Panc1 (cell line): ENCODE measurements at regions not wholly inside any gene's neighbourhood (a gene's known extent, or its start where the extent isn't known, plus 50 kb on each side); places are given as distances from the start of the nearest gene placed in this dataset.

ENCODE experiments used
- ATAC-seq: fragments of 200-7000 bp; cut with Tn5 transposase; 2 replicates; pipeline ENCODE4 v1.9.1; 2020; ENCODE audit warnings: mild to moderate bottlenecking, moderate library complexity
- BruUV-seq: library from RNA; stranded (reverse); fragments of 400-500 nt; replicated peaks from 2 replicates; lab custom pipeline; 2021; lab: Mats Ljungman, UMichigan
- CTCF ChIA-PET: fragments of 300-600 bp; sonication (Branson Sonifier 250); formaldehyde crosslinking; loops from one replicate; lab custom pipeline; 2022; ENCODE audit warnings: antibody characterized with exemption; lab: Charles Lee
- POLR2A ChIA-PET: fragments of 300-600 bp; sonication (Branson Sonifier 250); formaldehyde crosslinking; loops from one replicate; lab custom pipeline; 2022; ENCODE audit warnings: antibody characterized with exemption; lab: Charles Lee
- DNase-seq: peaks from one replicate; pipeline ENCODE4 v3.0.0-alpha.2; 2010; ENCODE audit warnings: low read depth, low spot score
- H3K27ac ChIP-seq: 2 replicates; pipeline ENCODE4 v1.5.1; 2011; ENCODE audit warnings: mild to moderate bottlenecking, low read length, inconsistent platforms
- H3K27me3 ChIP-seq: fragments of 200-500 bp; sonication (Bioruptor generic); 2 replicates; pipeline ENCODE4 v1.6.0; 2014; ENCODE audit warnings: low read length, inconsistent platforms; ENCODE audit not compliant: control insufficient read depth, insufficient read depth
- H3K36me3 ChIP-seq: fragments of 200-500 bp; sonication (Bioruptor generic); 2 replicates; pipeline ENCODE4 v1.5.1; 2014; ENCODE audit warnings: inconsistent platforms, mild to moderate bottlenecking, low read length, moderate library complexity; ENCODE audit not compliant: control insufficient read depth, insufficient read depth
- H3K4me1 ChIP-seq: 2 replicates; pipeline ENCODE4 v1.5.1; 2011; ENCODE audit warnings: inconsistent platforms, mild to moderate bottlenecking, low read length, moderate library complexity; ENCODE audit not compliant: control insufficient read depth, insufficient read depth
- H3K4me3 ChIP-seq, 2 experiments: 2 replicates each; pipeline ENCODE4 v1.5.1; 2011 to 2012; ENCODE audit warnings: low read depth in 2 of 2, low read length in 2 of 2, mild to moderate bottlenecking in 2 of 2, inconsistent platforms in 1 of 2, moderate library complexity in 1 of 2
- H3K9me3 ChIP-seq: fragments of 200-500 bp; sonication (Bioruptor generic); 2 replicates; pipeline ENCODE4 v1.5.1; 2014; ENCODE audit warnings: low read depth, mild to moderate bottlenecking, inconsistent platforms, low read length, moderate library complexity; ENCODE audit not compliant: control insufficient read depth, insufficient read depth
- POLR2AphosphoS5 ChIP-seq: IDR thresholded peaks from 2 replicates; pipeline ENCODE4 v1.6.1; 2012; ENCODE audit warnings: mild to moderate bottlenecking, low read depth, low read length, moderate library complexity
- SIN3A ChIP-seq: IDR thresholded peaks from 2 replicates; pipeline ENCODE4 v1.6.1; 2012; ENCODE audit warnings: low read depth, mild to moderate bottlenecking, low read length, moderate library complexity, borderline replicate concordance; ENCODE audit not compliant: insufficient read depth
- TCF7L2 ChIP-seq: IDR thresholded peaks from 2 replicates; pipeline ENCODE4 v1.6.1; 2011; ENCODE audit warnings: mild to moderate bottlenecking, low read depth, low read length, inconsistent platforms
- in situ Hi-C: cut with HindIII; loops from 2 replicates; pipeline ENCODE4 v1.10.0; 2016; ENCODE audit warnings: low sequenced_read_pairs, low pct_unique_long_range_greater_than_20kb
- intact Hi-C: fragments of 100-400 bp; cut with micrococcal nuclease; formaldehyde crosslinking; loops from one replicate; pipeline ENCODE4 v1.10.0; 2022; ENCODE audit not compliant: unreplicated experiment
- TF ChIP-seq, protein P1 (sequence below), 2 experiments: IDR thresholded peaks; 2 replicates each; pipeline ENCODE4 v1.6.1; 2011 to 2012; ENCODE audit warnings: low read depth in 2 of 2, control low read depth in 1 of 2, low read length in 1 of 2, mild to moderate bottlenecking in 1 of 2, moderate library complexity in 1 of 2; ENCODE audit not compliant: insufficient read depth in 1 of 2
- TF ChIP-seq, protein P2 (sequence below): fragments of 450-650 bp; IDR thresholded peaks from 2 replicates; pipeline ENCODE4 v1.5.1; 2017; ENCODE audit warnings: mild to moderate bottlenecking

DNA sequence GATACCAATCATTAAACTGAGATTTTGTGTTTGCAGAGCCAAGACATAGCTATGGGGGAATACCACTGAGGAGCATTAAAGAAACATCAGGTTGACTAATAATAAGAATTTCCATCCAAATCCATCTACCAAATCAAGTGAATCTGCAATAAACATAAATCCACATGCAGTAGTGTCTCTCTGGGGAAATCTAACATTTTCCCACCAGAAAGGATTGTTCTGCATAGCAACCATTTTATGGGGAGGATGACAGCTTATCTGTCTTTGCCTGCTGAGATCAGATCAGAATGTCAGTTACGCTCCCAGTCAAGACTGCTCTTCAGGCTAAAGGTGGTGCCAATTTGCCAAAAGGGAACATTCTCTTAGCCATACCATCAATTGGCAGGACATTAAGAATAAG, 1098.9 kb upstream of the CHAC2 start:
- intact Hi-C loops, result no loop called here
- no TSS peak for BruUV-seq
- H3K27me3 ChIP-seq, result no peaks in the 10 kb centered on the region
- H3K36me3 ChIP-seq, result no peaks in the 10 kb centered on the region
- CTCF ChIA-PET, result no interaction called here
- no peaks in the 10 kb centered on the region for H3K9me3 ChIP-seq
- H3K27ac ChIP-seq, result no peak overlapping the region
- in situ Hi-C loops, result no loop called here
- TF ChIP-seq POLR2AphosphoS5, result no peak
- TF ChIP-seq, protein P1, sequence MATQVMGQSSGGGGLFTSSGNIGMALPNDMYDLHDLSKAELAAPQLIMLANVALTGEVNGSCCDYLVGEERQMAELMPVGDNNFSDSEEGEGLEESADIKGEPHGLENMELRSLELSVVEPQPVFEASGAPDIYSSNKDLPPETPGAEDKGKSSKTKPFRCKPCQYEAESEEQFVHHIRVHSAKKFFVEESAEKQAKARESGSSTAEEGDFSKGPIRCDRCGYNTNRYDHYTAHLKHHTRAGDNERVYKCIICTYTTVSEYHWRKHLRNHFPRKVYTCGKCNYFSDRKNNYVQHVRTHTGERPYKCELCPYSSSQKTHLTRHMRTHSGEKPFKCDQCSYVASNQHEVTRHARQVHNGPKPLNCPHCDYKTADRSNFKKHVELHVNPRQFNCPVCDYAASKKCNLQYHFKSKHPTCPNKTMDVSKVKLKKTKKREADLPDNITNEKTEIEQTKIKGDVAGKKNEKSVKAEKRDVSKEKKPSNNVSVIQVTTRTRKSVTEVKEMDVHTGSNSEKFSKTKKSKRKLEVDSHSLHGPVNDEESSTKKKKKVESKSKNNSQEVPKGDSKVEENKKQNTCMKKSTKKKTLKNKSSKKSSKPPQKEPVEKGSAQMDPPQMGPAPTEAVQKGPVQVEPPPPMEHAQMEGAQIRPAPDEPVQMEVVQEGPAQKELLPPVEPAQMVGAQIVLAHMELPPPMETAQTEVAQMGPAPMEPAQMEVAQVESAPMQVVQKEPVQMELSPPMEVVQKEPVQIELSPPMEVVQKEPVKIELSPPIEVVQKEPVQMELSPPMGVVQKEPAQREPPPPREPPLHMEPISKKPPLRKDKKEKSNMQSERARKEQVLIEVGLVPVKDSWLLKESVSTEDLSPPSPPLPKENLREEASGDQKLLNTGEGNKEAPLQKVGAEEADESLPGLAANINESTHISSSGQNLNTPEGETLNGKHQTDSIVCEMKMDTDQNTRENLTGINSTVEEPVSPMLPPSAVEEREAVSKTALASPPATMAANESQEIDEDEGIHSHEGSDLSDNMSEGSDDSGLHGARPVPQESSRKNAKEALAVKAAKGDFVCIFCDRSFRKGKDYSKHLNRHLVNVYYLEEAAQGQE (IDR thresholded peaks at IDR 0.05; ENCODE audit: insufficient read depth in 1 of 2, low read depth in 2 of 2, low read length in 1 of 2), result no peak
- no peak for TF ChIP-seq TCF7L2
- TF ChIP-seq, protein P2, sequence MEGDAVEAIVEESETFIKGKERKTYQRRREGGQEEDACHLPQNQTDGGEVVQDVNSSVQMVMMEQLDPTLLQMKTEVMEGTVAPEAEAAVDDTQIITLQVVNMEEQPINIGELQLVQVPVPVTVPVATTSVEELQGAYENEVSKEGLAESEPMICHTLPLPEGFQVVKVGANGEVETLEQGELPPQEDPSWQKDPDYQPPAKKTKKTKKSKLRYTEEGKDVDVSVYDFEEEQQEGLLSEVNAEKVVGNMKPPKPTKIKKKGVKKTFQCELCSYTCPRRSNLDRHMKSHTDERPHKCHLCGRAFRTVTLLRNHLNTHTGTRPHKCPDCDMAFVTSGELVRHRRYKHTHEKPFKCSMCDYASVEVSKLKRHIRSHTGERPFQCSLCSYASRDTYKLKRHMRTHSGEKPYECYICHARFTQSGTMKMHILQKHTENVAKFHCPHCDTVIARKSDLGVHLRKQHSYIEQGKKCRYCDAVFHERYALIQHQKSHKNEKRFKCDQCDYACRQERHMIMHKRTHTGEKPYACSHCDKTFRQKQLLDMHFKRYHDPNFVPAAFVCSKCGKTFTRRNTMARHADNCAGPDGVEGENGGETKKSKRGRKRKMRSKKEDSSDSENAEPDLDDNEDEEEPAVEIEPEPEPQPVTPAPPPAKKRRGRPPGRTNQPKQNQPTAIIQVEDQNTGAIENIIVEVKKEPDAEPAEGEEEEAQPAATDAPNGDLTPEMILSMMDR, result no peak
- no peak for TF ChIP-seq SIN3A
- ATAC-seq (no peak), DNase-seq (no peak)
- POLR2A ChIA-PET, result no interaction called here
- H3K4me1 ChIP-seq, result no peaks in the 10 kb centered on the region
- no peak overlapping the region for H3K4me3 ChIP-seq

DNA sequence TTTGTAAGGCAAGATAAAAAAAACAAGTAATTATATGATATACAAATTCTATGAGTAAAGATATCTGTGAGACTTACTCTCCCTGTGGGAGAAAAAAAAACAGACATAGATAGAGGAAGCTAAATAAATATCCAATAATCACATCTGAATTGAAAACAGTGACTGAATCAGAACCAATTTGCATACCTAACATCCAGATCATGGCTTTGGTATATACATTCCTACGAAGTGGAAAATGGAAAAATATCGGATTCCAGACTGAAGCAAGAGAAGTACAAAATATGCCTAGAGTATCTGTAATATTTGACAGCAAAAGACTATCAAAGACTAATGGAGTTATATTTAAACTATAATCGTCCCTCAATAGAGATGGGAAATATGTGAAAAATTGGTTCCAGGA, 1108.1 kb upstream of the CHAC2 start:
- ATAC-seq (no peak), DNase-seq (no peak)
- Histone ChIP-seq H3K4me3 (no peak overlapping the region), H3K36me3 (no peaks in the 10 kb centered on the region), H3K27ac (no peak overlapping the region), H3K9me3 (no peaks in the 10 kb centered on the region), H3K4me1 (no peaks in the 10 kb centered on the region), H3K27me3 (no peaks in the 10 kb centered on the region)
- in situ Hi-C loops, result no loop called here
- no TSS peak for BruUV-seq
- intact Hi-C loops, result no loop called here
- POLR2A ChIA-PET, result no interaction called here
- TF ChIP-seq, protein P2, result no peak
- no peak for TF ChIP-seq POLR2AphosphoS5
- CTCF ChIA-PET, result no interaction called here

DNA sequence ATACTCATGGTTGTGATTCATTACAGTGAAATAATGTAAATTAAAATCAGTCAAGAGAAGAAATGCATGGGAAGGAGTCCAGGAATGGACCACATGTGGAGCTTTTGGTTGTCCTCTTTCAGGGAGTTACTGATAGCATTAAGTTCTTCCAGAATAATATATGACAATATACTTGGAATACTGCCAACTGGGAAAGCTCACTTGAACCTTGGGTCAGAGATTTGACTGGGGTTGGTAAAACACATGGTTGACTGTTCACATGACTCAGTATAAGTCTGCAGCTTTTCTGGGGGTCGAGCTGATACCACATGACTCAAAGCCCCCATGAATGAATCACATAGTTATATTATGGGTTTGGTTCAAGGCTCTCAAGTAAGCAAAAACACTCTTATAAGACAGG, 1109.0 kb upstream of the CHAC2 start:
- no peaks in the 10 kb centered on the region for H3K4me1 ChIP-seq
- in situ Hi-C loops (no loop called here), intact Hi-C loops (no loop called here)
- no peaks in the 10 kb centered on the region for H3K9me3 ChIP-seq
- ATAC-seq, result no peak
- DNase-seq, result no peak
- CTCF ChIA-PET, result no interaction called here
- no peak overlapping the region for H3K4me3 ChIP-seq
- TF ChIP-seq POLR2AphosphoS5, result no peak
- H3K27ac ChIP-seq, result no peak overlapping the region
- no TSS peak for BruUV-seq
- H3K36me3 ChIP-seq, result no peaks in the 10 kb centered on the region
- no peaks in the 10 kb centered on the region for H3K27me3 ChIP-seq
- POLR2A ChIA-PET, result no interaction called here
